GM19438 (cell line): ENCODE measurements at regions not wholly inside any gene's neighbourhood (a gene's known extent, or its start where the extent isn't known, plus 50 kb on each side); places are given as distances from the start of the nearest gene placed in this dataset.
"Not testable (repeated sequence)": the region's sequence is repeated elsewhere in the genome, so short reads cannot be mapped to it uniquely, and the experiment has no call there.

Experiments
- ATAC-seq: cut with Tn5 transposase; IDR thresholded peaks from one replicate; pipeline ENCODE4 v1.9.1; 2021; ENCODE audit warnings: low read depth; ENCODE audit not compliant: unreplicated experiment

GRCh38 chr1:177741476-177741875 lies 228.4 kb downstream of the SEC16B start:
- no peak for ATAC-seq

- ATAC-seq, result no peak
Measured at GRCh38 chr1:177739780-177740179, 230.1 kb downstream of the SEC16B start.

DNA sequence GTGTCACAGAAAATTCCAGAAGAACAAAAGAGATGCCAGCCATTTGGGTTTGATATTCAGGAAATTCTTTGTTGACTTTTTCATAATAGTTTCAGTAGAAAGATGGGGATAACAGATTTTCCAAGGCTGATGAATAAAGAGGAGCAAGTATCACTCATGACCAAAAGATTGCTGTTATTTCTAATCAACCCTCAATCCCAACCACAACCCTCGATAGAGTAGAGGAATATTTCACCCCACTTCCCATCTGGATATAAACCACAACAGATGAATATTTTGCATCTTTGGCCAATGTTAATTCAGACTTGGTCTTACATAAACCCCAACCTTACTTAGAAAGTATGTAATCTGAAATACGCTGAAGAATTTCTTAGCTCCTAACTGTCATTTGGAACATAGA lies 232.4 kb downstream of the SEC16B start:
- no peak for ATAC-seq

DNA sequence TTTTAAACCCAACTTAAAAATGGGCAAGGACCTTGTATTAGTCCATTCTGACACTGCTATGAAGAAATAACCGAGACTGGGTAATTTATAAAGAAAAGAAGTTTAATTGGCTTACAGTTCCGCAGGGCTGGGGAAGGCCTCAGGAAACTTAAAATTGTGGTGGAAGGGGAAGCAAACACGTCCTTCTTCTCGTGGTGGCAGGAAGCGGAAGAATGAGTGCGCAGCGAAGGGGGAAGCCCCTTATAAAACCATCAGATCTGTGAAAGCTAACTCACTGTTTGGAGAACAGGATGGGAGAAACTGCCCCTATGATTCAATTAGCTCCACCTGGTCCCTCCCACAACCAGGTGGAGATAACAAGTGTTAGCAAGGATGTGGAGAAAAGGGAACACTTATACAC lies 237.7 kb downstream of the SEC16B start:
- ATAC-seq, result no peak

- no peak for ATAC-seq
Measured at GRCh38 chr1:177729646-177730045, 240.2 kb downstream of the SEC16B start.

- ATAC-seq, result no peak
Measured at GRCh38 chr1:177723533-177723932, 246.3 kb downstream of the SEC16B start.

GRCh38 chr1:177710696-177711620 lies 258.9 kb downstream of the SEC16B start:
- no peak for ATAC-seq

DNA sequence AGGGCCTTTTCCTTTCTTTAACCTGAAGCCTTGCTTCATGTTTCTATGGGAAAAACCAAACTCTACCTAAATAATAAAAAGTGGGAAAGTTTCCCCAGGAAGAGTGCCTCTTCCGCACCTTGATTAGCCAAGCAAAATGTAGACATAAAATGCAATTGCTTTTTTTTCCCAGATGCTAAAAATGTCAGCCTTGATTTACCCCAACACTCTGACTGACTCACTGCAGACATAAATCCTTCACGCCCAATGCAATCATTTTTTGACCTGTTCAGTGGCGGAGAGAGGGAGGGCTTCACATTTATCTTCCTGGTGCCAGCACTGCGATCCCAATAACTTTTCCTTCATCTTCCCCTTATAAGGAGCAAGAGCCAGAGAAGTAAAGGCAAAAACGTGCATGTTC lies 261.5 kb downstream of the SEC16B start:
- ATAC-seq, result no peak

DNA sequence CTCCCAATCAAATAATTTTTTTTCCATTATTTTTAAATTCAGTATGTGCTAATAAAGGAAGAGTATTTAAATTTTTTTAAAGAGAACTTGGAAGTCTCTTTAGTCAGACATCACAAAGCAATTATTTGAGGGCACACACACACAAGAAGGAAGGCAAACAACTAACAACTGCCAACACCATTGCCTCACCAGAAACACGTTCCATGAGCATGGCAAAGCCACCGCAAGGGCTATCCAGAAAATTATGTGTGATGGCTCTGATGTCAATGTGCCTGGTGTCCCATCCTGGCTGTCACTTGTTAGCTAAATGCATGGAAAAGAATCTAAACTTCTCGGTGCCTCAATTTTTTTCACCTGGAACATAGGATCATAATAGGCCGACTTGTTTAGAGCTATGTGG lies 262.9 kb downstream of the SEC16B start:
- no peak for ATAC-seq

GRCh38 chr1:177705839-177706238 lies 264.0 kb downstream of the SEC16B start:
- ATAC-seq, result no peak

- peak; percentile 46 for ATAC-seq
Measured at GRCh38 chr1:177703888-177704446, 265.9 kb downstream of the SEC16B start.

DNA sequence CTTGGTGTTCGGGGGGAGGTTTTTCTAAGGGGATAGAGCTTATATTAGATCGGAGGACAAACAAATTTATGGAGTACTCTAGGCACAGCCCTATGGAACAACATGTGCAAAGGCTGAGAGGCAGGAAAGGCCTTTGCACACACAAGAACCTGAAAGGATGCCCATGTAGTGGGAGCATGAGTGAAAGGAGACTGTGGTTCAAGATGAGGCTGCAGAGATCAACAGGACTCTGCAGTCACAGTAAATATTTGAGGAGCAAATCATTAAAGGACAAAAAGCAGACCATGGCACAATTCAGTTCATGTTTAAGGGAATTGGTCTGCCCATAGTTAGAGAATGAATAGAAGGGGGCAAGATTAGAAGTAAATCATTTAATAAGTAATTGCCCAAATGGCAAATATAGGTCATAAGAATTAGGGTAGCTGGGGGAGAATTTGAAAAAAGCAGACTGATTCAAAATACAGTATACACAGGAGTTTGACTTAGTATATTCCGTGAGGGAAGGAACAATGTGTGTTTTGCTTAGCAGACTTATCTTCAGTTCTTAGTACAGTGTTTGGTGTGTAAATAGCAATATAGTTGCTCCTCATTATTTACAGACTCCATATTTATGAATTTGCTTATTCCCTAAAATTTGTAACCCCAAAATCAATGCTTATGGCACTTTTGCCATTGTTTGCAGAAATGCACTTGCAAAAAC lies 268.1 kb downstream of the SEC16B start:
- no peak for ATAC-seq

GRCh38 chr1:177700856-177701255 lies 269.0 kb downstream of the SEC16B start:
- ATAC-seq, result no peak

DNA sequence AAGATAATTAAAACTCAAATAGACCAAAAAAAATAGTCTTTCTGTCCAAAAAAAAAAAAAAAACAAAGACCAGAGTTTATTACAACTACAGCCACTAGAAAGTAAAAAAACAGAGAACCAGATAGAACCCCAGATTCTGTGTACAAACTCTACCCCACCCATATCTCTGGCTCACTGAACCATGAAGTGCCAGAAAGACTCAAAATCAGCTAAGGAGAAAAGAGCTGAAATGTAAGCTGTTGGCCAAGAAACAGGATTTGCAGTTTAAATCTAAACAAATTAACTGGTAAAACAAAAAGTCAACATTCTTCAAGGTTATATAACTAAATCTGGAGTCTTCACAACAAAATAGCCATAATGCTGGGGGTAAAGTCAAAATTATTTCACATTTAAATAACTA lies 278.9 kb downstream of the SEC16B start:
- ATAC-seq, result no peak

GRCh38 chr1:177687544-177687943 lies 282.3 kb downstream of the SEC16B start:
- ATAC-seq, result no peak

GRCh38 chr1:177686933-177687332 lies 282.9 kb downstream of the SEC16B start:
- no peak for ATAC-seq

DNA sequence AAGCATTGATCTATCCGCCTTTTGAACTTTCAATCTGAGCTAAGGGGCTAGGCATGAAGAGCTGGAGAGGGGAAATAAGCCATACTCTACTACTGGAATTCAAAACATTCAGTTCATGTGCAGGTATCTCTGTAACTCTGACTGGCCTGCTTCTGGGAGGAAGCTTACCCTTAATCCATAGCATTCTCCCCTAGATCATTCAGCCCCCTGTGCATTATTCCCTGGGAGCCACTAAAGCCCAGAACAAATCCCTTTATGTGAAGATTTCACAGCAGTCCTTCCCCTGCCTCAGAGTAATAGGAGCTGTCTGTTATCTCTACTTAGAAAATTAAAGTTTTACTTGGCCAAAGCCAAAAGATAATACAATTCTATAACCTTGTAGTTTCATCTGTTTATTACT lies 300.7 kb downstream of the SEC16B start:
- ATAC-seq, result no peak

GRCh38 chr1:177665935-177666334 lies 303.9 kb downstream of the SEC16B start:
- no peak for ATAC-seq

DNA sequence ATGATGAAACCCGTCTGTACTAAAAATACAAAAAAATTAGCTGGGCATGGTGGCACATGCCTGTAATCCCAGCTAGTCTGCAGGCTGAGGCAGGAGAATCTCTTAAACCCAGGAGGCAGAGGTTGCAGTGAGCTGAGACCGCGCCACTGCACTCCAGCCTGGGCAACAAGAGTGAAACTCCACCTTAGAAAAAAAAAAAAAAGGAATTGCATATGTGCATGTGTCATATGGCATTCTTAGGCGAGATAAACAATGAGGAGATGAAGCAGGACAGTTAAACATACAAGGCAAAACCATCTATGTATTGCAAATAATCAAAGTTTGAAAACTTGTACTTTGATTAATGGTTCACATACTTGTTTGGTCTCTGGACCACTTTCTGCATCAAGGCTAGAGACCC lies 305.1 kb downstream of the SEC16B start:
- not testable (repeated sequence) for ATAC-seq

DNA sequence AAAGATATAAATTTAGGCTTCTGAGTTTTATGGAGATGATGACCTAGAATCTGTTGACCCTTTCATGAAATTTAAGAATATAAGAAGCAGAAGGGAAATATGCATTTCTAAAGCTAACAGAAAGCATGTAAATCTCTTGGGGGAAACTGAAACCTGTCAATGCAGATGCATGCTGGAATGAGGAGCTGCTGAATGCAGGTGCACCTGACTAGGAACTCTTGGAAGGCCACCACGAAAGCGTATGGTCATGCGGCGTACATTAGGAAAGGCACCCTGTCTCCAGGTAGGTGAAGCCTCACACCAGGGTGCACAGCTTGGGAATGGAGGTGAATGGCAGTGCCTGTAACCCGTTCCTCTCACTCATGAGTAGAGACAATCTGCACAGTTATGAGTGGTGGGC lies 309.7 kb downstream of the SEC16B start:
- no peak for ATAC-seq

GRCh38 chr1:177659281-177659680 lies 310.6 kb downstream of the SEC16B start:
- ATAC-seq, result no peak

DNA sequence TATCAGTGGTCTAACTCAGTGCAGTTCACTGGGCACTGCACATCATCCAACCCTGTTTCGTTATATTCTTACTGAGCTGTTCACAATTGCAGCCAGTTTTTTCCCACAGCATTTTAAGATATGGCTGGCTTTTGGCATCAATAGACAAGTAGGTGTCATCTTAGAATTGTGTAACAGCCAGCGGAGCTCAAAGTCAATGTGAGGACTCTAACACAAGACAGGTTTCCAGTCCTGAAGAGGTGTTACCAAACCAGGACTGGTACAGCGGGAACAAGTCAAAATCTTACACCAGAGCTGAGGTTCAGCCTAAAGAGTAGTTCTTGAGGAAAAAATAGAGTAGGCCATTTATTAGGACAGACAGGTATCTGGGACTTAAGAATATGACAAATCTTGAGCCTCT lies 313.3 kb downstream of the SEC16B start:
- no peak for ATAC-seq
